SK-N-SH treated with all-trans-retinoic acid at 6 μM for 48 hours (cell line): ENCODE measurements at regions not wholly inside any gene's neighbourhood (a gene's known extent, or its start where the extent isn't known, plus 50 kb on each side); places are given as distances from the start of the nearest gene placed in this dataset.

ENCODE experiments used
- ATAC-seq: fragments of 200-7000 bp; cut with Tn5 transposase; 3 replicates; pipeline ENCODE4 v1.9.1; 2020; ENCODE audit warnings: mild to moderate bottlenecking, moderate library complexity
- ARNTL ChIP-seq: fragments of 450-650 bp; formaldehyde crosslinking; IDR thresholded peaks from 2 replicates; pipeline ENCODE4 v1.5.0; 2020; ENCODE audit warnings: low read depth, mild to moderate bottlenecking, moderate library complexity, borderline replicate concordance
- CREB5 ChIP-seq: fragments of 250-450 bp; sonication (Bioruptor Pico); IDR thresholded peaks from 2 replicates; pipeline ENCODE4 v1.5.1; 2020; ENCODE audit warnings: low read depth, mild to moderate bottlenecking, moderate library complexity
- CSDC2 ChIP-seq: fragments of 250-450 bp; sonication (Bioruptor Pico); IDR thresholded peaks from 2 replicates; pipeline ENCODE4 v1.5.0; 2020; ENCODE audit warnings: mild to moderate bottlenecking, moderate library complexity
- CSRNP3 ChIP-seq: fragments of 250-450 bp; sonication (Bioruptor Pico); IDR thresholded peaks from 2 replicates; pipeline ENCODE4 v1.5.1; 2021; ENCODE audit warnings: mild to moderate bottlenecking, moderate library complexity
- ESRRG ChIP-seq: fragments of 250-450 bp; sonication (Bioruptor Pico); IDR thresholded peaks from 2 replicates; pipeline ENCODE4 v1.6.1; 2021; ENCODE audit warnings: mild to moderate bottlenecking
- GLIS3 ChIP-seq: fragments of 250-450 bp; sonication (Bioruptor Pico); IDR thresholded peaks from 2 replicates; pipeline ENCODE4 v1.5.0; 2020; ENCODE audit warnings: mild to moderate bottlenecking, moderate library complexity
- ISL1 ChIP-seq: fragments of 250-450 bp; sonication (Bioruptor Pico); IDR thresholded peaks from 2 replicates; pipeline ENCODE4 v2.1.2; 2022; ENCODE audit warnings: mild to moderate bottlenecking, moderate library complexity
- OSR1 ChIP-seq: fragments of 250-450 bp; sonication (Bioruptor Pico); IDR thresholded peaks from 2 replicates; pipeline ENCODE4 v1.8.0; 2022; ENCODE audit warnings: moderate library complexity, mild to moderate bottlenecking, inconsistent platforms
- PATZ1 ChIP-seq: fragments of 250-450 bp; sonication (Bioruptor Pico); IDR thresholded peaks from 2 replicates; pipeline ENCODE4 v1.8.0; 2020; ENCODE audit warnings: mild to moderate bottlenecking, moderate library complexity, borderline replicate concordance
- POU6F1 ChIP-seq: fragments of 250-450 bp; sonication (Bioruptor Pico); IDR thresholded peaks from 2 replicates; pipeline ENCODE4 v1.8.0; 2021; ENCODE audit warnings: low read depth, mild to moderate bottlenecking, moderate library complexity, borderline replicate concordance
- PPARA ChIP-seq: fragments of 250-450 bp; sonication (Bioruptor Pico); IDR thresholded peaks from 2 replicates; pipeline ENCODE4 v1.5.0; 2020; ENCODE audit warnings: mild to moderate bottlenecking, borderline replicate concordance
- RARB ChIP-seq: fragments of 250-450 bp; sonication (Bioruptor Pico); IDR thresholded peaks from 2 replicates; pipeline ENCODE4 v1.8.0; 2021; ENCODE audit warnings: mild to moderate bottlenecking, moderate library complexity
- SNAI2 ChIP-seq: fragments of 250-450 bp; sonication (Bioruptor Pico); IDR thresholded peaks from 2 replicates; pipeline ENCODE4 v1.5.0; 2020; ENCODE audit warnings: mild to moderate bottlenecking, moderate library complexity
- TCF4 ChIP-seq: fragments of 250-450 bp; sonication (Bioruptor Pico); IDR thresholded peaks from 2 replicates; pipeline ENCODE4 v1.8.0; 2021; ENCODE audit warnings: mild to moderate bottlenecking, moderate library complexity, borderline replicate concordance
- TOX ChIP-seq: fragments of 250-450 bp; sonication (Bioruptor Pico); IDR thresholded peaks from 2 replicates; pipeline ENCODE4 v1.8.0; 2021; ENCODE audit warnings: mild to moderate bottlenecking, moderate library complexity, borderline replicate concordance
- TSHZ2 ChIP-seq: fragments of 250-450 bp; sonication (Bioruptor Pico); IDR thresholded peaks from 2 replicates; pipeline ENCODE4 v1.5.0; 2020; ENCODE audit warnings: mild to moderate bottlenecking, moderate library complexity
- ZC3H10 ChIP-seq: fragments of 250-450 bp; sonication (Bioruptor Pico); IDR thresholded peaks from 2 replicates; pipeline ENCODE4 v1.5.1; 2021; ENCODE audit warnings: mild to moderate bottlenecking, moderate library complexity
- ZFP30 ChIP-seq: fragments of 450-650 bp; formaldehyde crosslinking; IDR thresholded peaks from 2 replicates; pipeline ENCODE4 v1.5.0; 2022; ENCODE audit warnings: mild to moderate bottlenecking, moderate library complexity
- ZNF565 ChIP-seq: fragments of 450-650 bp; formaldehyde crosslinking; conservative IDR thresholded peaks from 2 replicates; pipeline ENCODE4 v1.5.0; 2020; ENCODE audit warnings: low read depth, mild to moderate bottlenecking, moderate library complexity
- ZNF70 ChIP-seq: fragments of 450-650 bp; formaldehyde crosslinking; IDR thresholded peaks from 2 replicates; pipeline ENCODE4 v1.5.0; 2020; ENCODE audit warnings: mild to moderate bottlenecking, moderate library complexity
- ZNF8 ChIP-seq: fragments of 450-650 bp; formaldehyde crosslinking; IDR thresholded peaks from 2 replicates; pipeline ENCODE4 v1.5.0; 2020; ENCODE audit warnings: mild to moderate bottlenecking, moderate library complexity

- no peak for ATAC-seq
- TF ChIP-seq GLIS3 (CRISPR knock-in tag) (no peak), ESRRG (no peak)
- TF ChIP-seq, all 23 proteins: peak for 0
These were observed 332.4 kb downstream of the BCOR start for GRCh38 chrX:39765327-39765726.

- ATAC-seq, result no peak
These were observed 331.6 kb downstream of the BCOR start for GRCh38 chrX:39766085-39766726.

More at GRCh38 chrX:39766085-39766726, 331.6 kb downstream of the BCOR start:
- TF ChIP-seq ZNF8 (CRISPR knock-in tag) (no peak), TSHZ2 (CRISPR knock-in tag) (no peak), ZC3H10 (CRISPR knock-in tag) (no peak), ZNF70 (CRISPR knock-in tag) (no peak), OSR1 (CRISPR knock-in tag) (no peak), PATZ1 (CRISPR knock-in tag) (no peak), CREB5 (CRISPR knock-in tag) (no peak), ISL1 (no peak), TCF4 (no peak), ZNF565 (CRISPR knock-in tag) (no peak), ARNTL (CRISPR knock-in tag) (no peak), CSRNP3 (no peak), SNAI2 (CRISPR knock-in tag) (no peak), CSDC2 (no peak), TOX (CRISPR knock-in tag) (no peak), ZFP30 (no peak), POU6F1 (CRISPR knock-in tag) (no peak), RARB (CRISPR knock-in tag) (no peak), ESRRG (no peak), PPARA (CRISPR knock-in tag) (no peak)
